Smooth muscle cell (in vitro differentiated cells): ENCODE measurements at regions not wholly inside any gene's neighbourhood (a gene's known extent, or its start where the extent isn't known, plus 50 kb on each side); places are given as distances from the start of the nearest gene placed in this dataset.

Experiments
- DNase-seq: peaks from one replicate; lab custom pipeline; 2025; ENCODE audit not compliant: unreplicated experiment; lab: John Stamatoyannopoulos, UW
- H2AFZ ChIP-seq: fragments of 200-600 bp; sonication (generic); 2 replicates; pipeline ENCODE4 v1.6.0; 2016; ENCODE audit warnings: antibody characterized with exemption, low read depth, mild to moderate bottlenecking
- H3F3A ChIP-seq: fragments of 200-600 bp; sonication (generic); 2 replicates; pipeline ENCODE4 v1.6.0; 2017; ENCODE audit warnings: antibody characterized with exemption, low read depth
- H3K27ac ChIP-seq: fragments of 200-600 bp; sonication (generic); 2 replicates; pipeline ENCODE4 v1.5.1; 2016; ENCODE audit warnings: low read depth, mild to moderate bottlenecking
- H3K27me3 ChIP-seq: fragments of 200-600 bp; sonication (generic); 2 replicates; pipeline ENCODE4 v1.6.1; 2016; ENCODE audit warnings: low read depth, mild to moderate bottlenecking
- H3K36me3 ChIP-seq: fragments of 200-600 bp; sonication (generic); 2 replicates; pipeline ENCODE4 v1.5.1; 2016; ENCODE audit warnings: low read depth
- H3K4me1 ChIP-seq: fragments of 200-600 bp; sonication (generic); 2 replicates; pipeline ENCODE4 v1.5.1; 2016; ENCODE audit warnings: low read depth
- H3K4me2 ChIP-seq: fragments of 200-600 bp; sonication (generic); 2 replicates; pipeline ENCODE4 v1.6.0; 2016; ENCODE audit warnings: mild to moderate bottlenecking
- H3K4me3 ChIP-seq: fragments of 200-600 bp; sonication (generic); 2 replicates; pipeline ENCODE4 v1.5.1; 2016; ENCODE audit warnings: mild to moderate bottlenecking
- H3K79me2 ChIP-seq: fragments of 200-600 bp; sonication (generic); 2 replicates; pipeline ENCODE4 v1.6.0; 2016; ENCODE audit warnings: low read depth, mild to moderate bottlenecking
- H3K9ac ChIP-seq: fragments of 200-600 bp; sonication (generic); 2 replicates; pipeline ENCODE4 v1.6.0; 2016; ENCODE audit warnings: low read depth
- H3K9me3 ChIP-seq: fragments of 200-600 bp; sonication (generic); replicated peaks from 2 replicates; pipeline ENCODE4 v1.5.1; 2016; ENCODE audit warnings: low read depth
- H4K20me1 ChIP-seq: fragments of 200-600 bp; sonication (generic); 2 replicates; pipeline ENCODE4 v1.6.0; 2016; ENCODE audit warnings: low read depth
- CTCF ChIP-seq: fragments of 200-600 bp; sonication (generic); IDR thresholded peaks from 2 replicates; pipeline ENCODE4 v1.5.1; 2017; ENCODE audit warnings: borderline replicate concordance, mild to moderate bottlenecking, antibody characterized with exemption; ENCODE audit not compliant: insufficient read depth, poor library complexity, severe bottlenecking
- WGBS: methylation state at CpG from one replicate; pipeline ENCODE4 v1.1.7; 2016; ENCODE audit warnings: low lambda C conversion rate; 5-methylcytosine and 5-hydroxymethylcytosine counted together

- no peaks in the 10 kb centered on the region for H3K36me3 ChIP-seq
- TF ChIP-seq CTCF, result no peak
- H3K27me3 ChIP-seq, result peaks cover 6% of the 10 kb centered on the region
- no peaks in the 10 kb centered on the region for H3K9me3 ChIP-seq
- H3K27ac ChIP-seq, result no peak overlapping the region
- no peak overlapping the region for H3K9ac ChIP-seq
- H3F3A ChIP-seq, result no peaks in the 10 kb centered on the region
- H2AFZ ChIP-seq, result no peak overlapping the region
- H4K20me1 ChIP-seq, result no peaks in the 10 kb centered on the region
- 89% methylated on average over 8 of the region's 10 CpGs for WGBS
- DNase-seq, result no peak
- no peak overlapping the region for H3K4me3 ChIP-seq
- H3K4me1 ChIP-seq, result no peaks in the 10 kb centered on the region
- H3K79me2 ChIP-seq, result no peaks in the 10 kb centered on the region
- no peak overlapping the region for H3K4me2 ChIP-seq
These were observed 130.3 kb upstream of the GLI2 start for GRCh38 chr2:120605231-120605935.

- no peak overlapping the region for H2AFZ ChIP-seq
- H3K4me2 ChIP-seq, result no peak overlapping the region
- no peak overlapping the region for H3K27ac ChIP-seq
- no peak overlapping the region for H3K4me3 ChIP-seq
- no peak for DNase-seq
- no peaks in the 10 kb centered on the region for H3K79me2 ChIP-seq
- no peak overlapping the region for H3K9ac ChIP-seq
- no peaks in the 10 kb centered on the region for H3K9me3 ChIP-seq
- H3K36me3 ChIP-seq, result no peaks in the 10 kb centered on the region
- H3K27me3 ChIP-seq, result peaks cover 6% of the 10 kb centered on the region
- TF ChIP-seq CTCF, result no peak
- H4K20me1 ChIP-seq, result no peaks in the 10 kb centered on the region
- H3K4me1 ChIP-seq, result no peaks in the 10 kb centered on the region
- no peaks in the 10 kb centered on the region for H3F3A ChIP-seq
- 93% methylated on average over 12 of the region's 12 CpGs for WGBS
These were observed 129.4 kb upstream of the GLI2 start for GRCh38 chr2:120606280-120606679.

- Histone ChIP-seq H3K79me2 (no peaks in the 10 kb centered on the region), H3K9me3 (no peaks in the 10 kb centered on the region), H3K27me3 (peaks cover 9% of the 10 kb centered on the region), H3K4me2 (no peak overlapping the region), H4K20me1 (no peaks in the 10 kb centered on the region), H2AFZ (no peak overlapping the region), H3K4me3 (no peak overlapping the region), H3K27ac (no peak overlapping the region), H3K36me3 (no peaks in the 10 kb centered on the region), H3K4me1 (no peaks in the 10 kb centered on the region), H3K9ac (no peak overlapping the region), H3F3A (no peaks in the 10 kb centered on the region)
- no peak for TF ChIP-seq CTCF
- WGBS, result 95% methylated on average over 6 of the region's 6 CpGs
- DNase-seq, result no peak
These were observed 128.7 kb upstream of the GLI2 start for GRCh38 chr2:120606931-120607330.

GRCh38 chr2:120607506-120607905 lies 128.2 kb upstream of the GLI2 start:
- WGBS, result 79% methylated on average over 8 of the region's 8 CpGs
- no peak for DNase-seq

More at GRCh38 chr2:120607506-120607905, 128.2 kb upstream of the GLI2 start:
- Histone ChIP-seq H3K79me2 (no peaks in the 10 kb centered on the region), H3K36me3 (no peaks in the 10 kb centered on the region), H3K4me2 (no peak overlapping the region), H3F3A (no peaks in the 10 kb centered on the region), H3K4me1 (no peaks in the 10 kb centered on the region), H3K4me3 (no peak overlapping the region), H2AFZ (no peak overlapping the region), H3K27me3 (peaks cover 9% of the 10 kb centered on the region), H4K20me1 (no peaks in the 10 kb centered on the region), H3K9ac (no peak overlapping the region), H3K9me3 (no peaks in the 10 kb centered on the region), H3K27ac (no peak overlapping the region)
- no peak for TF ChIP-seq CTCF
